Kidney (tissue), 13 donors: ENCODE measurements at regions not wholly inside any gene's neighbourhood (a gene's known extent, or its start where the extent isn't known, plus 50 kb on each side); places are given as distances from the start of the nearest gene placed in this dataset.

ENCODE experiments used
- DNase-seq, 5 donors: peaks; one replicate each; pipeline ENCODE4 v3.0.0-alpha.2; 2013 to 2020
- FAIRE-seq: peaks from 2 replicates; lab custom pipeline; 2012; peaks lifted over from hg19 to GRCh38; lab: Jason Lieb, UNC
- H3K27ac ChIP-seq, 2 donors: one replicate each; pipeline ENCODE4 v1.7.0; 2013; ENCODE audit warnings: low read depth in 2 of 2, low read length in 2 of 2, inconsistent platforms in 1 of 2
- H3K27me3 ChIP-seq: one replicate; pipeline ENCODE4 v1.7.1; 2013; ENCODE audit warnings: low read length, inconsistent platforms; ENCODE audit not compliant: control insufficient read depth, insufficient read depth
- H3K36me3 ChIP-seq, 3 donors: one replicate each; pipeline versions ENCODE4 v1.7.0 to v1.7.1; 2013; ENCODE audit warnings: low read length in 3 of 3, control low read depth in 1 of 3, inconsistent platforms in 1 of 3; ENCODE audit not compliant: insufficient read depth in 3 of 3, control insufficient read depth in 2 of 3
- H3K4me1 ChIP-seq, 3 donors: one replicate each; pipeline versions ENCODE4 v1.7.0 to v1.7.1; 2013; ENCODE audit warnings: low read length in 3 of 3, inconsistent platforms in 1 of 3, low read depth in 1 of 3; ENCODE audit not compliant: control insufficient read depth in 2 of 3, insufficient read depth in 2 of 3
- H3K4me3 ChIP-seq, 3 donors: one replicate each; pipeline versions ENCODE4 v1.7.0 to v1.8.1; 2013; ENCODE audit warnings: low read length in 3 of 3, control low read depth in 1 of 3, inconsistent platforms in 1 of 3
- H3K9ac ChIP-seq, 3 donors: one replicate each; pipeline versions ENCODE4 v1.7.0 to v1.7.1; 2013; ENCODE audit warnings: low read length in 3 of 3, control low read depth in 1 of 3, inconsistent platforms in 1 of 3
- H3K9me3 ChIP-seq, 3 donors: one replicate each; pipeline versions ENCODE4 v1.7.0 to v1.7.1; 2013; ENCODE audit warnings: low read length in 3 of 3, control low read depth in 1 of 3, inconsistent platforms in 1 of 3; ENCODE audit not compliant: control insufficient read depth in 2 of 3, insufficient read depth in 1 of 3
- CTCF ChIP-seq: IDR thresholded peaks from 3 replicates; pipeline ENCODE4 v1.5.1; 2012; ENCODE audit warnings: mild to moderate bottlenecking, moderate library complexity, borderline replicate concordance; ENCODE audit not compliant: insufficient read depth; ENCODE audit errors: extremely low read depth
- intact Hi-C: fragments of 100-400 bp; cut with DNase I; formaldehyde crosslinking; loops from one replicate; pipeline ENCODE4 v1.11.1; 2022
- donor health status: control.
- donor health status: control.
- donor health status: control.
- donor health status: control.
- donor health status: control.
- donor health status: DM: yes; HTN: yes; CAD: no.
- donor health status: Normal renal cell carcinoma (clear cell type).

GRCh38 chr21:31476263-31477022 is 132.4 kb upstream of the TIAM1 start:
- Histone ChIP-seq H3K9ac (no peak overlapping the region), H3K27ac (no peak overlapping the region), H3K27me3 (no peaks in the 10 kb centered on the region), H3K36me3 (no peaks in the 10 kb centered on the region), H3K9me3 (peaks cover 0 to 6% (median 2%) of the 10 kb centered on the region in 3 donors), H3K4me1 (peaks cover 0 to 6% (median 0%) of the 10 kb centered on the region in 3 donors), H3K4me3 (no peak overlapping the region)
- no peak for TF ChIP-seq CTCF
- FAIRE-seq = no peak
- DNase-seq = peak in 1 of 5 donors; percentile 53
- intact Hi-C loops = no loop called here

- H3K4me3 ChIP-seq = no peak overlapping the region
- no peaks in the 10 kb centered on the region for H3K36me3 ChIP-seq
- DNase-seq (no peak), FAIRE-seq (no peak)
- intact Hi-C loops = no loop called here
- H3K4me1 ChIP-seq = peaks cover 0 to 6% (median 0%) of the 10 kb centered on the region in 3 donors
- no peak for TF ChIP-seq CTCF
- no peaks in the 10 kb centered on the region for H3K9me3 ChIP-seq
- no peak overlapping the region for H3K27ac ChIP-seq
- no peak overlapping the region for H3K9ac ChIP-seq
- H3K27me3 ChIP-seq = no peaks in the 10 kb centered on the region
Observed at GRCh38 chr21:31475223-31475622, 131.2 kb upstream of the TIAM1 start.

GRCh38 chr21:31473685-31474345 is 129.8 kb upstream of the TIAM1 start:
- DNase-seq = no peak
- no peak for TF ChIP-seq CTCF
- intact Hi-C loops = no loop called here
- no peak for FAIRE-seq
- H3K4me3 ChIP-seq = no peak overlapping the region
- no peaks in the 10 kb centered on the region for H3K36me3 ChIP-seq
- H3K9ac ChIP-seq = no peak overlapping the region
- H3K9me3 ChIP-seq = no peaks in the 10 kb centered on the region
- no peaks in the 10 kb centered on the region for H3K27me3 ChIP-seq
- H3K27ac ChIP-seq = no peak overlapping the region
- peaks cover 0 to 6% (median 0%) of the 10 kb centered on the region in 3 donors for H3K4me1 ChIP-seq
